Stromal cell of bone marrow (primary cell): ENCODE measurements at regions not wholly inside any gene's neighbourhood (a gene's known extent, or its start where the extent isn't known, plus 50 kb on each side); places are given as distances from the start of the nearest gene placed in this dataset.

ENCODE experiments used
- DNase-seq: peaks from one replicate; pipeline ENCODE4 v3.0.0-alpha.2; 2012; ENCODE audit warnings: low read depth

GRCh38 chr6:169890049-169890448 lies 138.6 kb downstream of the ERMARD start:
- DNase-seq, result no peak

- DNase-seq, result no peak
These were observed 136.2 kb downstream of the ERMARD start for GRCh38 chr6:169887529-169888140.

- no peak for DNase-seq
These were observed 135.3 kb downstream of the ERMARD start for GRCh38 chr6:169886631-169887227.

- DNase-seq, result no peak
These were observed 134.4 kb downstream of the ERMARD start for GRCh38 chr6:169885831-169886230.

- DNase-seq, result no peak
These were observed 133.7 kb downstream of the ERMARD start for GRCh38 chr6:169885131-169885530.

- DNase-seq, result no peak
These were observed 132.7 kb downstream of the ERMARD start for GRCh38 chr6:169884158-169884557.

GRCh38 chr6:169883316-169883715 lies 131.9 kb downstream of the ERMARD start:
- DNase-seq, result no peak

GRCh38 chr6:169881976-169882375 lies 130.6 kb downstream of the ERMARD start:
- no peak for DNase-seq

GRCh38 chr6:169881398-169881797 lies 130.0 kb downstream of the ERMARD start:
- DNase-seq, result no peak

GRCh38 chr6:169880516-169880915 lies 129.1 kb downstream of the ERMARD start:
- no peak for DNase-seq

- DNase-seq, result no peak
These were observed 117.9 kb downstream of the ERMARD start for GRCh38 chr6:169869301-169869700.

- DNase-seq, result no peak
These were observed 117.0 kb downstream of the ERMARD start for GRCh38 chr6:169868458-169868857.

GRCh38 chr6:169867751-169868191 lies 116.3 kb downstream of the ERMARD start:
- no peak for DNase-seq

- DNase-seq, result no peak
These were observed 115.5 kb downstream of the ERMARD start for GRCh38 chr6:169866668-169867521.

- DNase-seq, result no peak
These were observed 114.7 kb downstream of the ERMARD start for GRCh38 chr6:169866140-169866534.

GRCh38 chr6:169865346-169866139 lies 114.1 kb downstream of the ERMARD start:
- DNase-seq, result no peak

- no peak for DNase-seq
These were observed 113.0 kb downstream of the ERMARD start for GRCh38 chr6:169864148-169865020.

GRCh38 chr6:169863710-169864109 lies 112.3 kb downstream of the ERMARD start:
- no peak for DNase-seq

- DNase-seq, result no peak
These were observed 111.6 kb downstream of the ERMARD start for GRCh38 chr6:169862892-169863525.

- DNase-seq, result no peak
These were observed 110.8 kb downstream of the ERMARD start for GRCh38 chr6:169862043-169862891.
